Cardiac fibroblast (primary cell): ENCODE measurements at regions not wholly inside any gene's neighbourhood (a gene's known extent, or its start where the extent isn't known, plus 50 kb on each side); places are given as distances from the start of the nearest gene placed in this dataset.
"Not testable (repeated sequence)": the region's sequence is repeated elsewhere in the genome, so short reads cannot be mapped to it uniquely, and the experiment has no call there.

Experiments
- DNase-seq, 2 donors: peaks; one replicate each; pipeline versions ENCODE4 v3.0.0 to v3.0.0-alpha.2; 2010; ENCODE audit warnings: low read depth in 2 of 2
- H3K4me3 ChIP-seq, 2 donors: replicated peaks in 1 of 2; 1 replicate in 1 of 2; 2 replicates in 1 of 2; pipeline ENCODE4 v1.5.1; 2011; ENCODE audit warnings: low read depth in 2 of 2, low read length in 2 of 2, mild to moderate bottlenecking in 2 of 2, moderate library complexity in 1 of 2
- TF ChIP-seq, protein P1 (sequence below): IDR thresholded peaks from one replicate; pipeline ENCODE4 v1.5.1; 2011; ENCODE audit warnings: low read depth, mild to moderate bottlenecking, low read length, inconsistent platforms

DNA sequence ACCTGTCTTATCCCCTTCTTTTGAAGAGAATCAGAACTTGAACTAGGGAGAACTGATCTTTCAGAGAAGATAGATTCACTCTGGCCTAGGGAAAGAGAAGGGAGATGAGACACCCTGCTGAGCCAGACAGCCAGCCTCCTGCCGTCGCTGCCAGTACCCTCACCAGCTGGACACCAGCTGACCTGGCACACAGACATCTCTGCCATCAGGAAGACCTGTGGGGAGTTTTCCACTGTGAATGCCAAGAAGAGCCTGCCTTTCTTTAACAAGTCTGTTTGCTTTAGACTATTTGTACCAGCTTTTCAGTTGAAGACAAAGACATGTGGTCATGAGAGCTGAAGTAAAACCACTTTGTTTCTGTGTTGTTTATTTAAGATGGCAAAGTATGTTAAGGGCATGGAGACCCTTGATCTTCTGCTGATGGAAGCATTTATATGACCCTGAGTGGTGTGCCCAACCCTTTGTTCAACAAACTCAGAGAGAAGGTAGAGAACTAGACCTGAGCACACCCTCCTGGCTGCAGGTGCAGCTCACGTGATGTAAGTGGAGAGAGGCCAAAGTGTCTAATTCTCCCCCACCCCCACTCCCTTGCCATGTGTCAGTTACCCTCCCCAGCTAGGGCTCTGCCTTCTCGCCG is 82.3 kb upstream of the SLC24A3 start:
- TF ChIP-seq, protein P1, sequence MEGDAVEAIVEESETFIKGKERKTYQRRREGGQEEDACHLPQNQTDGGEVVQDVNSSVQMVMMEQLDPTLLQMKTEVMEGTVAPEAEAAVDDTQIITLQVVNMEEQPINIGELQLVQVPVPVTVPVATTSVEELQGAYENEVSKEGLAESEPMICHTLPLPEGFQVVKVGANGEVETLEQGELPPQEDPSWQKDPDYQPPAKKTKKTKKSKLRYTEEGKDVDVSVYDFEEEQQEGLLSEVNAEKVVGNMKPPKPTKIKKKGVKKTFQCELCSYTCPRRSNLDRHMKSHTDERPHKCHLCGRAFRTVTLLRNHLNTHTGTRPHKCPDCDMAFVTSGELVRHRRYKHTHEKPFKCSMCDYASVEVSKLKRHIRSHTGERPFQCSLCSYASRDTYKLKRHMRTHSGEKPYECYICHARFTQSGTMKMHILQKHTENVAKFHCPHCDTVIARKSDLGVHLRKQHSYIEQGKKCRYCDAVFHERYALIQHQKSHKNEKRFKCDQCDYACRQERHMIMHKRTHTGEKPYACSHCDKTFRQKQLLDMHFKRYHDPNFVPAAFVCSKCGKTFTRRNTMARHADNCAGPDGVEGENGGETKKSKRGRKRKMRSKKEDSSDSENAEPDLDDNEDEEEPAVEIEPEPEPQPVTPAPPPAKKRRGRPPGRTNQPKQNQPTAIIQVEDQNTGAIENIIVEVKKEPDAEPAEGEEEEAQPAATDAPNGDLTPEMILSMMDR, result no peak
- H3K4me3 ChIP-seq, result no peak overlapping the region
- no peak for DNase-seq

DNA sequence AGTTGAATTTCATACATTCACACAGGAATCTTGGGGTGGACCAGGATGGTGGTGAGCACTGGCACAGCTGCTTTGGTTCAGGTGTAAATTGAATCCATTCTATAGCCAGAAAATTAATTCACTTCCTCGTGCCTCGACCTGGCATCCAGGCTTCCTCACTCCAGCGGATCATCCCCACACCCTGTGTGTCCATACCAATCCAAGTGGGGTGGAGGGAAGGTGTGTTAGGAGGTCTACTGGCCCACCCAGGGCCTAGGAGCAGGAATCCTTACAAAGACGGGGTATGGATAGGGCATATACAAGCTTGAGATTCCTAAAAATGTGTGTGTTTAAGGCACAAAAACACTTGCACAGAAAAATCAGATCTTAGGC is 81.8 kb upstream of the SLC24A3 start:
- H3K4me3 ChIP-seq, result no peak overlapping the region
- TF ChIP-seq, protein P1, result no peak
- no peak for DNase-seq

DNA sequence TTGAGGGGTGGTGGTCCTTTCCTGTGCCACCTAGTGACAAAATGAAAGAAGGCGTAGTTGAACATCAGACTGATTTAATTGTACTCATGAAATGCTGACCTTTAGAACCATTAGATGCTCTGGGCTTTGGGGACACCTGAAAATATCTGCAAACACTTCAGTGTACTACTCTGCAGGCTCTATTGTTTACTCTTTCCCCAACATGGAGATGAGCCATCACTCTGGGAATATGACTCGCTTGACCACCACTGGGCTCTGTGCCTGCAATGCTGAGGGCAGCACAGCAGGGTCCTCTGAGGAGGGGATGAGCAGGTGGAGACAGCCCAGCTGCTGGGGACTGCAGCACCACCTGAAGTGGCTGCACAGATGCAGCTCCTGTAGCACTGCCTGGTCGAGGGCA is 74.8 kb upstream of the SLC24A3 start:
- TF ChIP-seq, protein P1, result no peak
- no peak for DNase-seq
- no peak overlapping the region for H3K4me3 ChIP-seq

DNA sequence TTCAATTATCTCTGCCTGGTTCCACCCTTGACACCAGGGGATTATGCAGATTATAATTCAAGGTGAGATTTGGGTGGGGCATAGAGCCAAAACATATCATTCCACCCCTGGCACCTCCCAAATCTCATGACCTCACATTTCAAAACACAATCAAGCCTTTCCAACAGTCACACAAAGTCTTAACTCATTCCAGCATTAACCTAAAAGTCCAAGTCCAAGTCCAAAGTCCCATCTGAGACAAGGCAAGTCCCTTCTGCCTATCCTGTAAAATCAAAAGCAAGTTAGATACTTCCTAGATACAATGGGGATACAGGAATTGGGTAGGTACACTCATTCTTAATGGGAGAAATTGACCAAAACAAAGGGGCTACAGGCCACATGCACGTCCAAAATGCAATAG is 73.7 kb upstream of the SLC24A3 start:
- TF ChIP-seq, protein P1, result no peak
- no peak for DNase-seq
- H3K4me3 ChIP-seq, result no peak overlapping the region

DNA sequence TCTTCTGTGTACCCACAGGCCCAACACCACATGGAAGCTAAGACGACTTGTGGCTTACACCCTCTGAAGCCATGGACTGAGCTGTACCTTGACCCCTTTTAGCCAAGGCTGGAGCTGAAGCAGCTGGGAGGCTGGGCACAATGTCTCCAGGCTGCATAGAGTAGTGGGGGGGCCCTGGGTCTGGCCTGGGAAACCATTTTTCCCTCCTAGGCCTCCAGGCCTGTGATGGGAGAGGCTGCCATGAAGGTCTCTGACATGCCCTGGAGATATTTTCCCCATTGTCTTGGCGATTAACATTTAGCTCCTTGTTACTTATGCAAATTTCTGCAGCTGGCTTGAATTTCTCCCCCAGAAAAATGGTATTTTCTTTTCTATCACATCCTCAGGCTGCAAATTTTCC is 72.9 kb upstream of the SLC24A3 start:
- DNase-seq, H3K4me3 ChIP-seq: not testable (repeated sequence)

DNA sequence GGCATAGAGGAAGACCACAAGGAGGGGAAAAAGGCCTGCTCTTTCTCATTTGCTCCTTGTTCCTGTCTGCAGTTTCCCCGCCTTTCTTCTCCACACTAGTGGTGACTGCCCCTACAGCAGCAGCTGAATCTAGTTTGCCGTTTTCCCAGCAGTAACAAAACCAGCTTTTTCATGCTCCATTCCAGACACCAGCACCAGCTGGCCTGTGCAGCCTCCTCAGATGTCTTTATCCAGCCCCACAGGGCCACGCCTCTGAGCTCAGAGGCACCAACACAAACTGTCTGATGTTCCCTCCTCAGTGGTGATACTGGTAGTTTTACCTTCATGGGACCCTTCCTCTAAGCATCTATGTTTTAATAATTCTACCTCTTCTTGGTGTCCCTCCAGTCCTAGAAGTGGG is 70.4 kb upstream of the SLC24A3 start:
- TF ChIP-seq, protein P1, result no peak
- no peak overlapping the region for H3K4me3 ChIP-seq
- DNase-seq, result no peak

DNA sequence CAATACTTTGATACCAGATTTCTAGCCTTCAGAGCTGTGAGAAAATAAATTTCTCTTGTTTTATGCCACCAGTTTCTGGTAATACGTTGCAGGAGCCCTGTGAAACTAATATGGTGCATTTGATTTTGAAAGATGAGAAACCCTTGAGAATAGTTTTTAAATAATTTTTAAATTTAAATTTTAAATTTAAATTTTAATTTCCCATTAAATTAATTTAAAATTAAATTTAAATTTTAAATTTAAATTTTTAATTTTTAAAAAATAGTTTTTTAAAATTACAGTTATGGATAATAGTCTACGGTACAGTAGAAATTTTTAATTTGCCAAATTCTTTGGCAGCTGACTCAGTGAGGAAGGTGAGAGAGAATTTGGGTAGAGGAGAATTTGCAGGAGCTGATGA is 68.6 kb upstream of the SLC24A3 start:
- TF ChIP-seq, protein P1, result no peak
- no peak for DNase-seq
- no peak overlapping the region for H3K4me3 ChIP-seq
